GM12892 (cell line): ENCODE measurements at regions not wholly inside any gene's neighbourhood (a gene's known extent, or its start where the extent isn't known, plus 50 kb on each side); places are given as distances from the start of the nearest gene placed in this dataset.

Source experiments
- POLR2A ChIP-seq: IDR thresholded peaks from 2 replicates; pipeline ENCODE4 v1.6.1; 2011; ENCODE audit warnings: low read depth, low read length, control low read depth
- POLR2AphosphoS5 ChIP-seq: IDR thresholded peaks from 2 replicates; pipeline ENCODE4 v1.6.1; 2011; ENCODE audit warnings: low read depth, low read length, control low read depth

GRCh38 chr14:66268802-66269334, 217.3 kb upstream of the CCDC196 start:
- TF ChIP-seq POLR2A (no peak), POLR2AphosphoS5 (no peak)
